H1 (cell line): ENCODE measurements at regions not wholly inside any gene's neighbourhood (a gene's known extent, or its start where the extent isn't known, plus 50 kb on each side); places are given as distances from the start of the nearest gene placed in this dataset.

Experiments
- CHD1 ChIP-seq: IDR thresholded peaks from 2 replicates; pipeline ENCODE4 v1.6.1; 2012; ENCODE audit warnings: low read depth, low read length, improper control_type of control experiment
- EGR1 ChIP-seq: IDR thresholded peaks from 2 replicates; pipeline ENCODE4 v1.6.1; 2011; ENCODE audit warnings: low read depth, low read length, borderline replicate concordance
- EP300 ChIP-seq, 2 experiments: IDR thresholded peaks; 1 replicate in 1 of 2; 2 replicates in 1 of 2; pipeline ENCODE4 v1.6.1; 2011 to 2012; ENCODE audit warnings: low read depth in 2 of 2, low read length in 2 of 2, mild to moderate bottlenecking in 2 of 2, borderline replicate concordance in 1 of 2, inconsistent platforms in 1 of 2, moderate library complexity in 1 of 2
- JUN ChIP-seq: IDR thresholded peaks from 2 replicates; pipeline ENCODE4 v1.6.1; 2011; ENCODE audit warnings: low read depth, mild to moderate bottlenecking, improper control_type of control experiment, low read length
- RAD21 ChIP-seq, 2 experiments: IDR thresholded peaks in 1 of 2; conservative IDR thresholded peaks in 1 of 2; 2 replicates each; pipeline ENCODE4 v1.6.1; 2011; ENCODE audit warnings: low read depth in 2 of 2, low read length in 2 of 2, improper control_type of control experiment in 1 of 2, inconsistent platforms in 1 of 2, mild to moderate bottlenecking in 1 of 2, moderate library complexity in 1 of 2
- TAF7 ChIP-seq: optimal IDR thresholded peaks from 2 replicates; pipeline ENCODE3; 2011; ENCODE audit warnings: low read depth, mild to moderate bottlenecking, inconsistent platforms, low read length, moderate library complexity, borderline replicate concordance
- YY1 ChIP-seq: IDR thresholded peaks from 2 replicates; pipeline ENCODE4 v1.6.1; 2011; ENCODE audit warnings: low read depth, mild to moderate bottlenecking, low read length
- TF ChIP-seq, protein P1 (sequence below), 3 experiments: IDR thresholded peaks; 1 replicate in 2 of 3; 2 replicates in 1 of 3; pipeline versions ENCODE4 v1.5.1 to v1.6.1; 2011; ENCODE audit warnings: low read length in 3 of 3, mild to moderate bottlenecking in 3 of 3, inconsistent platforms in 2 of 3, low read depth in 1 of 3, moderate library complexity in 1 of 3; ENCODE audit not compliant: insufficient read depth in 1 of 3; ENCODE audit errors: control extremely low read depth in 1 of 3
- TF ChIP-seq, protein P2 (sequence below): IDR thresholded peaks from 2 replicates; pipeline ENCODE4 v1.6.1; 2011; ENCODE audit warnings: low read length, improper control_type of control experiment

GRCh38 chrX:42536286-42536685, 241.7 kb downstream of the PPP1R2C start:
- TF ChIP-seq, protein P1, sequence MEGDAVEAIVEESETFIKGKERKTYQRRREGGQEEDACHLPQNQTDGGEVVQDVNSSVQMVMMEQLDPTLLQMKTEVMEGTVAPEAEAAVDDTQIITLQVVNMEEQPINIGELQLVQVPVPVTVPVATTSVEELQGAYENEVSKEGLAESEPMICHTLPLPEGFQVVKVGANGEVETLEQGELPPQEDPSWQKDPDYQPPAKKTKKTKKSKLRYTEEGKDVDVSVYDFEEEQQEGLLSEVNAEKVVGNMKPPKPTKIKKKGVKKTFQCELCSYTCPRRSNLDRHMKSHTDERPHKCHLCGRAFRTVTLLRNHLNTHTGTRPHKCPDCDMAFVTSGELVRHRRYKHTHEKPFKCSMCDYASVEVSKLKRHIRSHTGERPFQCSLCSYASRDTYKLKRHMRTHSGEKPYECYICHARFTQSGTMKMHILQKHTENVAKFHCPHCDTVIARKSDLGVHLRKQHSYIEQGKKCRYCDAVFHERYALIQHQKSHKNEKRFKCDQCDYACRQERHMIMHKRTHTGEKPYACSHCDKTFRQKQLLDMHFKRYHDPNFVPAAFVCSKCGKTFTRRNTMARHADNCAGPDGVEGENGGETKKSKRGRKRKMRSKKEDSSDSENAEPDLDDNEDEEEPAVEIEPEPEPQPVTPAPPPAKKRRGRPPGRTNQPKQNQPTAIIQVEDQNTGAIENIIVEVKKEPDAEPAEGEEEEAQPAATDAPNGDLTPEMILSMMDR (IDR thresholded peaks at IDR 0.05; ENCODE audit: control extremely low read depth in 1 of 3, insufficient read depth in 1 of 3, low read depth in 1 of 3, low read length in 3 of 3), result no peak
- TF ChIP-seq, protein P2, sequence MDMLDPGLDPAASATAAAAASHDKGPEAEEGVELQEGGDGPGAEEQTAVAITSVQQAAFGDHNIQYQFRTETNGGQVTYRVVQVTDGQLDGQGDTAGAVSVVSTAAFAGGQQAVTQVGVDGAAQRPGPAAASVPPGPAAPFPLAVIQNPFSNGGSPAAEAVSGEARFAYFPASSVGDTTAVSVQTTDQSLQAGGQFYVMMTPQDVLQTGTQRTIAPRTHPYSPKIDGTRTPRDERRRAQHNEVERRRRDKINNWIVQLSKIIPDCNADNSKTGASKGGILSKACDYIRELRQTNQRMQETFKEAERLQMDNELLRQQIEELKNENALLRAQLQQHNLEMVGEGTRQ, result no peak
- TF ChIP-seq CHD1, result no peak
- no peak for TF ChIP-seq EGR1
- no peak for TF ChIP-seq YY1
- no peak for TF ChIP-seq EP300 (IDR thresholded peaks at IDR 0.05; ENCODE audit: borderline replicate concordance in 1 of 2, low read depth in 2 of 2, low read length in 2 of 2)
- no peak for TF ChIP-seq RAD21 (IDR thresholded peaks at IDR 0.05 in 1 of 2, conservative IDR thresholded peaks at IDR 0.05 in 1 of 2; ENCODE audit: low read depth in 2 of 2, low read length in 2 of 2)
- TF ChIP-seq JUN, result no peak
- TF ChIP-seq TAF7, result no peak
